ENCODE measurements at regions not wholly inside any gene's neighbourhood (a gene's known extent, or its start where the extent isn't known, plus 50 kb on each side); places are given as distances from the start of the nearest gene placed in this dataset.
"Not testable (repeated sequence)": the region's sequence is repeated elsewhere in the genome, so short reads cannot be mapped to it uniquely, and the experiment has no call there.

DNA sequence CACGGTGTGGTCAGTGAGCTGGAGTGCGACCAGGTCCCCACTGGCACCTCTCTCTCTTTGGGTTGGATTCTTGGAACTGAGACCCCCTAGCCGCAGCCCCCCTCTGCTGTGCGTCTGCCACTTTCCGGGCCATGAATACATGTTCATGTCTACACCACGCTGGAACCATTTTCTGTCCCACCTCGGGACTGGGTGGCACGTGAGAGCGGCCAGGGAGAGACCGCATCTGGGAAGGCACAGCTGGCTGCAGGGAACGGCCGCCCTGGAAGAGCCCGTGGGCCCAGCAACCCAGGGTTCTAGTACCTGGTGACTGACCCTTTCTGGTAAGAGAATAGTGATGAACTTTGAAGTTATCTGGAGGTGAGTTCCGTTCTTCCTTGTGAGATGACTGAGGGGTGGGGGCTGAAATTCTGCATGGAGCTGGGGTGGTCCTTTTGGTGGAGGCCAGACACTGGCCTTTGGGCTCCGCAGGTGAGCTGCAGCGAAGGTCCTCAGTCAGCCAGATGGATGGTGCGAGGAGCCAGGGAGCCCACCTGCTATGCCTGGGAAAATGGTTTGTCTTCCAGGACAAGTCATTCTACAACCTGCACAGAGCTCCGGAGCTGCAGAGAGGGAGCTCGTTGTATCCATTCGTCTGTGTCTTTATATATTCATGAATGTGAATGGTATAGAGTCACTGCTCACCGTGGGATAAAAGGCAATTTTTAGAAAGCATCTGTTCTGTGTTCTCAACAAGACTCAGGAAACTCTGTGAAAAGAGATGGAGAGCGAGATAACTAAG is 223.5 kb downstream of the NDUFA10 start:
- DNase-seq, result peak; percentile 7

DNA sequence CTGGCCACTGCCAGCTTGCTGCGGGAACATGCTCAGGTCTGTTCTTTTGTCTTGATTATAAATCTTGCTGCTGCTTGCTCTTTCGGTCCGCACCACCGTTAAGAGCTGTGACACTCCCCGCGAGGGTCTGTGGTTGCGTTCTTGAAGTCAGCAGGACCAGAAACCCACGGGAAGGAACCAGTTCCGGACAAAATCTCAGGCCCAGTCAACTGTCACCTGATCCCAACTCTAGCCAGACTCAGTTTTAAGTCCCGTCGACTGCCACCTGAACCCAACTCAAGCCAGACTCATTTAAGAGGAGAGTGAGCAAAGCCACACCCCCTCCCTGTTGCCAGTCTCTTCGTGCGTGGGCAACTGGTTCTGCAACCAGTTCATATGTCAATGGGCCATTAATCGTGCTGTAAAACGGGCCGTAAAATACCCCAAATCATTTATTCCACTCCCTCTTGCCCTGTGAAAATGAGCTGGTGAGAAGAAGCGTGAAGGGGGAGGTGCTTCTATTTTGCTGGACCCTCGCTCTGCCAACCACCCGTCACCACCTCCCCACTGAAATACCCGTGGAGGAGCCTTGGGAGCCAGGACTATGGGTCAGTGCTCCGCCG is 224.3 kb downstream of the NDUFA10 start:
- no peak for DNase-seq

DNA sequence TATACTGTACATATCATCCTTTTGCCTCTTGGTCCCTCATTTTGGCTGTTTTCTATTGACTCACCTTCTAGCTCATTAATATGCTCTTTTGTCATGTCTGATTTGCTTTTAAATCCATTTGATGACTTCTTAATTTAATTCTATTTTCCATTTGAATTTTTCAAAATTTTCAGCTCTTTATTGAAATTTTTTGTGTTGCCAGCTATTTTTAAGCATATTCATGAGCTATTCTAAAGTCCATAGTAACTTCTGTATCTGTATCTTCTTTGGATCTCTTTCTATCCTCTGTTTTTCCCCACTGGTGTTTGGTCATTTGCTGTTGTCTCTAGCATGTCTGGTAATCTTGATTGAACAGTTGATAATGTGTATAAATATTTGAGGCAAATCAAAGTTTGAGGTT is 227.8 kb downstream of the NDUFA10 start:
- no peak for DNase-seq

DNA sequence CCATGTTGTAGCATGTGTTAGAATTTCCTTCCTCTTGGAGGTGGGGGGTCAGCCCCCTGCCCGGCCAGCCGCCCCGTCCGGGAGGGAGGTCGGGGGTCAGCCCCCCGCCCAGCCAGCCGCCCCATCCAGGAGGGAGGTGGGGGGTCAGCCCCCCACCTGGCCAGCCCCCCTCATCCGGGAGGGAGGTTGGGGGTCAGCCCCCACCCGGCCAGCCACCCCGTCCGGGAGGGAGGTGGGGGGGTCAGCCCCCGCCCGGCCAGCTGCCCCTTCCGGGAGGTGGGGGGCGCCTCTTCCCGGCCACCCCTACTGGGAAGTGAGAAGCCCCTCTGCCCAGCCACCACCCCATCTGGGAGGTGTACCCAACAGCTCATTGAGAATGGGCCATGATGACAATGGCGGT is 229.4 kb downstream of the NDUFA10 start:
- DNase-seq, result not testable (repeated sequence)

DNA sequence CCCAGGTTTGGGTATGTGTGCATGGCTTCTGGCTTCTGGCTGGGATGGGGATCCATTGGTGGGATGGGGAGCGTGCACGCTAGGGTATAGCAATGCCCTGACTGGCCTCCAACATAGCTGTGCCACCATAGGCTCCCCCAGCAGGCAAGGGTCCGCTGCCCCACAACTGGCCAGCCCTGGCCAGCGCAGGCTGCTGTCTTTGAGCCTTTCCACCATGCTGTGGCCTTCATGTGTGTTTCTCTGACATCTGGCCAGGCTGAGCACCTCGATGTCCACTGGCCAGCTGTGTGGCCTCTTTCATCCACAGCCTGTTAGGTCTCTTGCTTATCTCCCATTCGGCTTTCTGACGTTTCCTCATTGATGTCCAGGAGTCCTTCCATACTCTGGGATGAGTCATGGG is 231.3 kb downstream of the NDUFA10 start:
- DNase-seq, result peak; percentile 4

DNA sequence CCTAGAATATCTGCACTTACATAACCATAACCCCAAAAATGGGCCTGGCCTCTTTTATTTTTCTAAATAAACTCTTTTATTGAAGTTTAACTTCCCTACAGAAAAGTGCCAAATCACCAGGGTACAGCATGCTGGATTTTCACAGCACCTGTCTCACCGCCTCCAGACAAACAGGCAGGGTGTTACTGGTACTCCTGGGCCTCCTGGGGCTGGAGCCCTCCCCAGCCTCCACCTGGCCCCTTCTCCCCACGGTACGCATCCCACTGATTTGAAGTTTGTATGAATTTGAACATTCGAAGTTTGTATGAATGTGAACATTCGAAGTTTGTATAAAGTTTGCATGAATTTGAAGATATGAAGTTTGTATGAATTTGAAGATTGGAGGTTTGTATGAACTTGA is 232.1 kb downstream of the NDUFA10 start:
- peak; percentile 5 for DNase-seq

DNA sequence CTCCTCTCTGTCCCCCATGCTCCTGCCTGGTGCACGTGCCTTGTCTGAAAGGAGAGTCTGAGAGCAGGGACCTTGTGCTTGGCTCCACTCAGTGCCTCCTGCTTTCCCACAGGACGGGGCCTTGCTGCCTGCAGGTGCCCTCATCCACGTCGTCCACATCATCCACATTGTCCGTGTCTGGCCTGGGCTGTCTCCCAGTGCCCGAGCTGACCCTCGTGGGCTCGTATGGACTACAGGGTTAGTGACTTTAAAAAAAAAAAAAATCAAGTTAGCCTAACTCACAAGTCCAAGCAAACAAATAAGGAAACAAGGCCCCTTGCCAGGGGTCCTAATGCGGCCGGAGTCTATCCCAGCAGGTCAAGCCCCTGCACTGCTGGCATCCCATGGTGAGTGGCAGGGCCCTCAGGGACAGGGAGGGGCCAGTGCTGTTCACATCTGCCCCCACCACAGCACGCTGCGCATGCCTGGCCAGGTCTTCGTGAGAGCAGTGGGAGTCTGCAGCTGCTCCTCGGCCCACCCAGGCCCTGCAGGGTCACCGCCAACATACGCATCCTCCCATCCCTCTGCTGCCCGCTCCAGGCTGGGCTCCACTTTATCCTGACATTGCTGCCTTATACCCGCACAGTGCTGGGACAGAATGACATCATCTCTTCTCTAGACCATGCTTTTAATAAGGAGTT is 232.6 kb downstream of the NDUFA10 start:
- peak; percentile 30 for DNase-seq

DNA sequence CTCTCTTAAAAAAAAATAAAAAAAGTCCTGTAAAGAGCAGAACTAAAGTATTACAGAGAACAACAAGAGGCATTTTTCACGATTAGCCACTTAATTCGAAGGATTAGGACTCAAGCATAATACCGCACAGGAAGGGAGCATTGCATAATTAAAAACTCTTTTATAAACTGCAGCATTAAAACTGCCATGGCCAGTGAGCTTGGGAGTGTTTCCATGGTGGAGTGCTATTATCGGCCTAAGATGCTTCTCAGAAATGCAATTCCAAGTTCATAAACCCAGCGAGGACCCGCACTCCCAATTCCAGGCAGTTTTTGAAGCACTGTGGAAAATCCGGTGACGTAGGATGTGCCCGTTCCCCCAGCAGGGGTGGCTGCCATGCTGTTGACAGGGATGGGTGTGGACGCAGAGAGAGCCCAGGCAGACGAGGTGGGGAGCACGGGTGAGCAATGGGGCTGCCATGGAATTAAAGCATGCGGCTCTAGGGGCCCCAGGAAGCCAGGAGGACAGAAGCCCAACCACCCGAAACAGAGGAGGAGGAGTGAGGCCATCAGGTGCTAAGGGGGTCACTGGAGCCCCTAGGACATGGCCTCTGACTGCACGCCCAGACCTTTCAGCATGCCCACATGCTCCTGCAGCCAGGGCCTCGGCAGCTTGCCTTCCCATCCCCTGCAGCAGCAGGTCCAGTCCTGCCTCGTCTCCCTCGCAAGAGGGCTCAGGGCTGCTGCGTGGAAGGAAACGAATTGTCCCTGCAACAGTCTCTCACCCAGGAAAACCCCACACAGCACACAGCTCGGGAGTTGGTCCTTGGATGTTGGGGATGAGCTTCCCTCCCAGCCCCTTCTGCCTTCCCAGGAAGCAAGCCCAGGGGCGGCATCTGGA is 233.4 kb downstream of the NDUFA10 start:
- DNase-seq, result peak; percentile 33

DNA sequence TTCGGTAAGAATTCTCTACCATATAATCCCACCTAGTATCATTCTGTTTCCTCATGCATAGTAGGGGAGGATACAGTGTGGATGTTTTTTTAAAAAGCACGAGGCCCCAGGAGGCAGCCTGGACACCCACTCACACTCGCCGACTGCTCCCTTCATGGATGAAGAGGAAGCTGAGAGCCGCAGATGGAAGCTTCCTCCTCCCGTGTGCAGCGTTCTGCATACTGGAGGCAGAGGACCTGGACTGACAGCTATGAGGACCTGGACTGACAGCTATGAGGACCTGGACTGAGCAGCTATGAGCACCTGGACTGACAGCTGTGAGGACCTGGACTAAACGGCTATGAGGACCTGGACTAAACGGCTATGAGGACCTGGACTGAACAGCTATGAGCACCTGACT is 234.4 kb downstream of the NDUFA10 start:
- peak; percentile 4 for DNase-seq

DNA sequence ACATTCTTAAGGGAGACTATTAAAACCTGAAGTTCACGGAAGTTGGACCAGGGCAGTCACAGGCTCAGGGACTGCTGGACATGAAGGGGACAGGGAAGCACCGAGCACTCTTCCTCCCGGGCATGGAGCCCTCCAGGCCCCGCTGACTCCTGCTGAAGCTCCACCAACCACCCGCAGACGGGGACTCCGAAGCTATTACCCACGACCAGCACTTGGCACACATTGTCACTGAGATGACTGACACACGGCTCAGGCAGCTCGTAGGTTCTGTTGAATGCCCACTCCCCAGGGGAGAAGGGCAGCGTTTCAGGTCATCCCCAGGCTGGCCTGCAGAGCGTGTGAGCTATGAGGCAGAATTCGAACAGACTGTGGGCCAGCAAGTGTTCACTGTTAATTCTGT is 234.8 kb downstream of the NDUFA10 start:
- DNase-seq, result peak; percentile 6

DNA sequence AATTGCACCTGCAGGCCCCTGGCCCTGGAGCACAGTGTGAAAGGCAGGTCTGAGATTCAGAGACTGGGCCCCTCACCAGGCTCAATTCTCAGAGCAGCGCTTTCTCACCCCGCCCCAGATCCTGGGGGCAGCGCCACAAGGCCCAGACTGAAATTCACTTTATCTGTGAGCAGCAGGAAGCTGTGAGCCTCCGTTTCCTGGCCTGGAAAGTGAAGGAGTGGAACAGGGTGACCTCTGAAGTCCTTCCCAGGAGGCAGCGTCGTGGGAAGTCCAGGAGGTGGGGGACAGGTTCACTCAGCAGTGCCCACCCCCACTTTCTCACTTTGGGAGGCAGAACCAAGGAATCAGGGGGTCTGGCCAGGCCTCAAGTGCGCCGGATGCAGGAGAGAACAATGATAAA is 235.4 kb downstream of the NDUFA10 start:
- peak; percentile 10 for DNase-seq

DNA sequence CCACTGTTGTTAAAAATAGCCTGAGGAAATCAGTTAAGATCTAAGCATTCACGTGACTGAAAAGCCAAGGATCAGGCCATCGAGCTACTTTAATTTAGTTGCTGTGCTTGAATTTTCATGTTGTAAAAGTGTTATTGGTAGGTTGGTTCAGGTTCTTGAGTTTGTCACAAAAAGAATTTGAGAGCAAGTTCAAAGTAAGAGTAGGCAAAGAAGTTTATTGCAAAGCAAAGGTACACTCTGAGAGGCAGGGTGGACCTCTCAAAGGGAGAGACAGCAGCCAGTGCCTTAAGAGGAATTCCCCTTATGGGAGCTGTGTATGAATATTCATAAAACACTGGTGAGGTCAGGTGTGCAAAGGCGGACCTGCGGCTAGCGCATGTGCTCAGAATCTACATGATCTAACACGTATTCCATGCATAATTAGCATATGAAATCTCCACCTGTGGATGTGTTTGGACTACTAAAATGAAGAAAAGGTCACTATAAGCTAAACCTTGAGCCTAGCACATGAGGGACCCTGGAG is 236.5 kb downstream of the NDUFA10 start:
- no peak for DNase-seq

DNA sequence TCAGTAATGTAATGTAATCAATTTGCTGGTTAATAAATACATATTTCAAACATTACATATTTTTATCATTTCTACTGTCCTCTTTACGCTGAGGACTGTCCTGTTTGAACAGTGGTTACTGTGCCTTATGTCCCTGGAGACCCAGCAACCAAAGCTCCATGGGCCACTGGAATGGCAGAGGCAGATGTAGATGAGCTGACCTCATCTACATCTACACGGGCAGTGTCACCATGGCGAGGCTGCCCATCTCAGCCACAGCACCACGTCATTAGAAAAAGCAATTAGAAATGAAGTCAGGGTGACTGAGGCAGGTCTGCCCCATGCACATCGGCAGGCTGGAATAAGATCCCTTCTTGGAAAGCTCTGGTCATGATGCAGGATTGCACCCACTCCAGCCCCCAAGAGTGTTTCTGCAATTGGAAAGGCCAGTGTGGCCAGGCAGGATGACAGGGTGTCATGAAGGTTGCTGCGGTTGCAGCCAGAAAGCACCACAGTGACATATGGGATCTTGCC is 237.5 kb downstream of the NDUFA10 start:
- DNase-seq, result no peak

DNA sequence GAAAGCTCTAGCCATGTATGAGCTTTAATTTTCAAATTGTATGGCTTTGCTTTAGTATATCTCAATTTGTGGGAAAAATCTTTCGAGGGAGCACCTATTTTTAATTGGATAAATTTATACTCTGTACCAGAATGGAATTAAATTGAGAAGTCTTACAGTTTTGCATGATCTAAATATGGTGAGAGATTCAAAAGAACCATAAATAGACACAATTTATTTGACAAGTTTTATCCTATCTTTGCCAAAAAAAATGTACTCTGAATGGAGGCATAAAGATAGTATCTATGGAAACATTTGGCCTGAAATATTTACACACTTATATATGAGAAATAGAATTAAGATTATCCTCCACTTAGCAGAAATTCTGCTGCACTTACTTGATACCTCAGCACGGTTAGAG is 238.4 kb downstream of the NDUFA10 start:
- DNase-seq, result no peak

DNA sequence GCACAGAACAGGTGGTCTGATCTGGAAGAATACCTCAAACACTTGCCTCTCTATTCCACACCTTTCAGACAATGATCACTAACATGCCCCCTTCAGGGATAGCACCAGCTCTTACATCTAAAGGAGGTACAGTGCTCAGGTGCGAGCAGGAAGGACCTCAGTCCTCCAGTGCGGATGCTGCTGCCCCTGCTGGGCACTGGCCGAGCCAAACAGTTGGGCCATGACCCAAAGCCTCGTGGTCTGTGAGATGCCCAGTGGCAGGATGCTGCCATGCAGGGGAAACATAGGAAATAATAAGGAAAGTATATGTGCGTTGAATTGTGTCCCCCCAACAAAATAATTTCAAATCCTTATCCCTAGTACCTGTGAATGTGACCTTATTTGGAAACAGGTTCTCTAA is 243.7 kb downstream of the NDUFA10 start:
- peak; percentile 2 for DNase-seq

DNA sequence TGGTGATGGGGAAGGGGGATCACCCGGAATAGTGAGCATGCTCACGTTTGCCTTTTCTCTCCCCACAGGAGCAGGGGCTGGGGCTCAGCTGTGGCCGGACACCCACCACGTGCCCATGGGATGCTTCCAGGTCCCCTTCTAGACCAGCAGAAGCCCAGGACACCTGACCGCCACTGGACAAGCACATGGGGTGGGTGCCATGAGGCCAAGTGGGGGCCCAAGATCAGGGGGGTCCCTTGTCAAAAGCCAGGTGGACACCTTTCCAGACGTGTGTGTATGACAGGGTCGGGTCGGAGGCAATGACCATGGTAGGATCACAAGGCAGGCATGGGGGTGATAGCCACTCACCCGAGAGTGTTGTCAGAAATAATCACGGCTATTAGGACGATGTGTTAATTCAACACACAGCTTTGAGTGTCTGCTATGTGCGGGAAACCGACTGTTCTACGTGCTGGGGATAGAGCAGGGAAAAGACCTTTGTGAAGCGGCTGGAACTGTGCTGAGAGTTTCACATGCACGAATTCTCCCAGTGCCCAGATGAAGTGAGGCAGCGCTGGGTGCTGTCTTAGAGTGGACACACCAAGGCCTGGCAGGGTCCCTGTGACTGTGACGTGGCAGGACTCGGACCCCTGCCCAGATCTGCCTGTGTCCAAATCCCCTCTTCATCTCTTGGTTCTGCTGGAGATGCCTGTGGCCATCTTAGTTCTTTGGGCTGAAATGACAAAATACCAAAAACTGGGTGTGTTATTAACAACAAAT is 244.7 kb downstream of the NDUFA10 start:
- peak; percentile 5 for DNase-seq

DNA sequence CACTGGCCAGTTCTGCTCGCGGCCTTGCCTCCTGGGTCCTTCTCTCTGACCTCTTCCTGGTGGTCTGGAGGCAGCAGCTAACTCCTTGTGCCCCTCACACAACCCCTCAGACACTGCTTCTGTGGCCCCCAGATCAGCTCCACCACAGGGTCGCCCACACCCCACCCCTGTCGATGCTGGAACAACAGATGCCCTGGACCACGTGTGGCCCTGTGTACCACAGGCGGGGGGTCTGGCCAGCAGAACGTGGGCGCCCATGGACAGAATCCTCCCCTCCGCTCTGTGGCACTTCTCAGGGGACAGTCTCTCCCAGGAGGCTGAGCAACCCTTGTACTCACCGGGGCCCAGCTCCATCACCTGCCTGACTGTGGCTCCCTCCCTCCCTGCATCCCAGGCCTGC is 245.6 kb downstream of the NDUFA10 start:
- peak; percentile 6 for DNase-seq

DNA sequence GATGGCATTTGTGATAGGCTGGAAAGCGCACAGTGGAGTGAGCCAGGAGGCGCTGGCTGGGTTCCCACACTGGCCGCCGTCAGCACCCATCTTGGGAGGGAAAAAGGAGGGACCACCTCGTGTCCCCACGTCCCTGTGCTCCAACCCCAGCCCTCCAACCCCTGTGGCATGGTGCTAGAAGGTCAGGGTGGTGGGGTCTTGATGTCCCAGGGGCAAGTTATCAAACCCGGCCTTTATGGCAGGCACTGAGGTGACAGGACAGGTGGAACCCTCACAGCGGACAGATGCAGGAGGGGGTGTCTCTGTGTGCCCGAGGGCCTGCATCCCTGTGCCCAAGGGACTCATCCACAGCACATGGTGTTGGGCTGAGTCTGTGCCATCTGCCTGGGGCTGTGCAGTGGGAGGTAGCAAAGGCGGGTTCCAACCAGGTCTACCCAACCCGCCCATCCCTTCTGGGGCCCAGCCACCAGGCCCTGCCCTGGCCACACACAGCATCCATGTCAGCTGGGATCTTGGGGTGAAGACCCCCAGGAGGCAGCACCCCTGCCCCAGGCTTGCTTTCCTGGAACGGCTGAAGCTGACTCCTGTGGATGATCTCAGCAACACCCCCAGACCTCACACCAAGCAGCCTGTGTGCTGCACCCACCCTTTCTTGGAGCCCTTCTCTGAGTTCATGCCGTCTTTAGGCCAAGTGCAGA is 246.1 kb downstream of the NDUFA10 start:
- DNase-seq, result peak; percentile 4

DNA sequence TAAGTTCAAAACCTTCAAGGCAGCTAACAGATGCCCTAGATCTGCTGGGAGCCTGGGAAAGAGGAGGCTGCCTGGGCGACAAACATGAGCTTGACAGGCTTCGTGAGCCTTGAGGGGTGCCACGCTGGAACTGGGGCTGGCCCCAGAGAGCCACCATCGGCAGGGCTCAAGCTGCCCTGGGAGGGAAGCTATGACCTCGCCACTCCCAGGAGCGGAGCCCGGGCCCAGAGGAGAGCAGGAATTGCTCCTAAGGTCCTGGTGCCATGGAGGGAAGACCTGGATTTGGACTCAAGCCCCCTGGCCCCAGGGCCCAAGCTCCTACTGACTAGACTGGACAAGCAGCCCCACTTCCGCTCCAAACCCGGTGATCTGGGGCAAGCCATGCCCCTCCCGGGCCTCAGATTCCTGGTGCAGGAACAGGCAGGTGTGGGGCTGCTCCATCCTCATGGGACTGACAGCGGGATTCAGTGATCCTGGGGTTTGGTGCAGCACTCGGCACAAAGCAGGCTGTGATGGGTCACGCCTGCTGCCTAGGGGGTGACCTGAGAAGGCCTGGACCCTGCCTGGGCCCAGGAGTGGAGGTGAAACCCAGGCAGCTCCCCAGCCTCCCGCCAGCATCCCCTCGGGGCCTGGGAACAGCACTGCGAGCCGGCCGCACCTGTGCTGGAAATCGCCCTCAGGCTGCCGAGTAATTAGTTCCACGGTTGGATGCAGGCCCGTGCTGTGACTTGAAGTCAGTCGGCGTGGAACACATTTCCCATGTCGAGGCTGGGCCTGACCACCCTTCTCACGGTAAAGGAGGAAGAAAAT is 246.9 kb downstream of the NDUFA10 start:
- DNase-seq, result peak; percentile 13

DNA sequence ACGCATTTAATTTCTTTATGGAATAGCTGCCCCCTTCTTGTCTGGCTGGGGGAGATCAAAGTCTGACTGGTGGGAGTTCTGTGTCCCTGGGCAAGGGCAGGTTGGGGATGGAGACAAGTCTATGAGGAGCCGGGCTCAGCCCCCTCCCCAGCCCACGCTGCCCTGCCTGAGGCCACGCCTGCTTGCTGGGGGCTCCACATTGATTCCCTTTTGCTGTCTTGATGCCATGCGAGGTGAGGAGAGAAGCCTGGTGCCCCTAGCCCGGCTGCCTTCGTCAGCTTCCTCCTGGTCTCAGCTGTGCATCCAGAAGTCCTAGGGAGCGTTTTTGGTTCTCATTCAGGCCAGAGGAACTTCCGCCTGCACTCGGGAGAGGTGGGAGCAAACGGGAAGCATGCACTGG is 247.9 kb downstream of the NDUFA10 start:
- peak; percentile 11 for DNase-seq
